Thyroid gland (tissue), 4 donors: ENCODE measurements at regions not wholly inside any gene's neighbourhood (a gene's known extent, or its start where the extent isn't known, plus 50 kb on each side); places are given as distances from the start of the nearest gene placed in this dataset.

Experiments used
- DNase-seq, 2 donors: peaks; one replicate each; pipeline ENCODE4 v3.0.0-alpha.2; 2019
- H3K27ac ChIP-seq, 3 donors: fragments of 200-600 bp; sonication (generic); 1 replicate in 2 of 3; 2 replicates in 1 of 3; pipeline ENCODE4 v1.5.1; 2016 to 2019; ENCODE audit warnings: mild to moderate bottlenecking in 1 of 3, moderate library complexity in 1 of 3
- H3K27me3 ChIP-seq: fragments of 200-600 bp; sonication (generic); one replicate; pipeline ENCODE4 v1.5.1; 2019
- H3K36me3 ChIP-seq, 2 donors: fragments of 200-600 bp; sonication (generic); one replicate each; pipeline ENCODE4 v1.5.1; 2016 to 2019
- H3K4me1 ChIP-seq, 2 donors: fragments of 200-600 bp; sonication (generic); one replicate each; pipeline ENCODE4 v1.5.1; 2017 to 2019
- H3K4me3 ChIP-seq, 3 donors: fragments of 200-600 bp; sonication (generic); replicated peaks in 1 of 3; 1 replicate in 2 of 3; 2 replicates in 1 of 3; pipeline ENCODE4 v1.5.1; 2016; ENCODE audit warnings: mild to moderate bottlenecking in 1 of 3
- H3K9me3 ChIP-seq: fragments of 200-600 bp; sonication (generic); one replicate; pipeline ENCODE4 v1.5.1; 2017
- CTCF ChIP-seq, 6 experiments: fragments of 200-600 bp in 3 of 6; fragments of 450-650 bp in 3 of 6; sonication (generic) in 3 of 6; IDR thresholded peaks; one replicate each; pipeline ENCODE4 v1.5.1; 2016 to 2019; ENCODE audit warnings: antibody characterized with exemption in 6 of 6, mild to moderate bottlenecking in 2 of 6, inconsistent platforms in 1 of 6, moderate library complexity in 1 of 6
- POLR2A ChIP-seq, 2 donors: fragments of 450-650 bp; IDR thresholded peaks; one replicate each; pipeline ENCODE4 v1.6.1; 2017; ENCODE audit warnings: antibody characterized with exemption in 2 of 2, mild to moderate bottlenecking in 2 of 2, moderate library complexity in 1 of 2
- WGBS, 2 donors: methylation state at CpG; one replicate each; pipeline ENCODE4 v1.1.5; 2017; 5-methylcytosine and 5-hydroxymethylcytosine counted together
- intact Hi-C: fragments of 100-400 bp; cut with DNase I; formaldehyde crosslinking; loops from one replicate; pipeline ENCODE4 v1.15.1; 2023

- H3K9me3 ChIP-seq = no peaks in the 10 kb centered on the region
- H3K4me1 ChIP-seq = no peaks in the 10 kb centered on the region
- no peak overlapping the region for H3K27ac ChIP-seq
- intact Hi-C loops = no loop called here
- TF ChIP-seq CTCF (IDR thresholded peaks at IDR 0.05) = no peak
- no peak for TF ChIP-seq POLR2A (IDR thresholded peaks at IDR 0.05)
- H3K36me3 ChIP-seq = no peaks in the 10 kb centered on the region
- H3K27me3 ChIP-seq = no peaks in the 10 kb centered on the region
- no peak for DNase-seq
- 88 to 91% methylated on average over 6 of the region's 6 CpGs for WGBS, 2 donors
- no peak overlapping the region for H3K4me3 ChIP-seq
Observed at GRCh38 chr18:41724195-41724594, 230.8 kb upstream of the PIK3C3 start.

GRCh38 chr18:41721103-41721790 is 233.8 kb upstream of the PIK3C3 start:
- Histone ChIP-seq H3K9me3 (no peaks in the 10 kb centered on the region), H3K27ac (no peak overlapping the region), H3K27me3 (no peaks in the 10 kb centered on the region), H3K4me1 (no peaks in the 10 kb centered on the region), H3K36me3 (no peaks in the 10 kb centered on the region), H3K4me3 (no peak overlapping the region)
- no peak for DNase-seq
- TF ChIP-seq POLR2A (IDR thresholded peaks at IDR 0.05) = no peak
- TF ChIP-seq CTCF (IDR thresholded peaks at IDR 0.05) = no peak
- intact Hi-C loops = no loop called here
- WGBS, 2 donors = 53 to 64% methylated on average over 5 of the region's 5 CpGs

- H3K4me3 ChIP-seq = no peak overlapping the region
- no peak overlapping the region for H3K27ac ChIP-seq
- H3K36me3 ChIP-seq = no peaks in the 10 kb centered on the region
- TF ChIP-seq CTCF (IDR thresholded peaks at IDR 0.05) = no peak
- TF ChIP-seq POLR2A (IDR thresholded peaks at IDR 0.05) = no peak
- H3K9me3 ChIP-seq = no peaks in the 10 kb centered on the region
- WGBS, 2 donors = 91 to 99% methylated on average over 2 of the region's 2 CpGs
- intact Hi-C loops = no loop called here
- no peak for DNase-seq
- H3K27me3 ChIP-seq = no peaks in the 10 kb centered on the region
- no peaks in the 10 kb centered on the region for H3K4me1 ChIP-seq
Observed at GRCh38 chr18:41720226-41720625, 234.8 kb upstream of the PIK3C3 start.

GRCh38 chr18:41719808-41720207 is 235.2 kb upstream of the PIK3C3 start:
- intact Hi-C loops = no loop called here
- Histone ChIP-seq H3K4me3 (no peak overlapping the region), H3K9me3 (no peaks in the 10 kb centered on the region), H3K36me3 (no peaks in the 10 kb centered on the region), H3K4me1 (no peaks in the 10 kb centered on the region), H3K27me3 (no peaks in the 10 kb centered on the region), H3K27ac (no peak overlapping the region)
- no peak for DNase-seq
- TF ChIP-seq CTCF (IDR thresholded peaks at IDR 0.05) = no peak
- TF ChIP-seq POLR2A (IDR thresholded peaks at IDR 0.05) = no peak
- 80% methylated on average over 3 of the region's 3 CpGs for WGBS, 2 donors

DNA sequence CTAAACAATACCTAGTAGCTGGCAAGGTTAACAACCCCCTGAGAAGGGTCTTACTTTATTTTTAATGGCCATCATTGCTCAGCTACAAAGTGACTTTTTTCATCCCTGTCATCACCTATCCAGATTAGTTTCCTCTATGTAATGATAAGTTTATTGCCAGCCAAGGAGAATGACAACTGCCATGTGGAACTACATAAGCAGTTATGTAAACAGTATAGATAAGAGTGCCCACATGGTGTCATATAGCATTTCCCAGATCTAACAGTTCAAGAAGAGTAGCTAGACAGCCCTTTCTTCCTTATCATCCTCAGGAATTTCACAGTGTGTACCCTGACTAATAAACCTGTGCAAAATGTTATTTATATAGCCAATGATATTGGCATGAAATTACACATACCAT is 240.2 kb upstream of the PIK3C3 start:
- intact Hi-C loops = no loop called here
- Histone ChIP-seq H3K4me1 (no peaks in the 10 kb centered on the region), H3K4me3 (no peak overlapping the region)

More for the DNA sequence above, 240.2 kb upstream of the PIK3C3 start:
- Histone ChIP-seq H3K9me3 (no peaks in the 10 kb centered on the region), H3K27me3 (no peaks in the 10 kb centered on the region), H3K36me3 (no peaks in the 10 kb centered on the region), H3K27ac (no peak overlapping the region)
- DNase-seq = no peak
- TF ChIP-seq CTCF (IDR thresholded peaks at IDR 0.05) (no peak), POLR2A (IDR thresholded peaks at IDR 0.05) (no peak)
